GM12878 (cell line): ENCODE measurements at regions not wholly inside any gene's neighbourhood (a gene's known extent, or its start where the extent isn't known, plus 50 kb on each side); places are given as distances from the start of the nearest gene placed in this dataset.

Experiments used
- ATAC-seq: fragments of 200-7000 bp; cut with Tn5 transposase; 3 replicates; pipeline ENCODE4 v1.9.1; 2020; ENCODE audit warnings: mild to moderate bottlenecking, moderate library complexity
- BruUV-seq: library from RNA; stranded (reverse); fragments of 400-500 nt; replicated peaks from 2 replicates; lab custom pipeline; 2021; lab: Mats Ljungman, UMichigan
- CTCF ChIA-PET: fragments of 300-600 bp; sonication (Branson Sonifier 250); formaldehyde crosslinking; extraction: SDS; loops from one replicate; lab custom pipeline; 2021; ENCODE audit warnings: inconsistent platforms; lab: Yijun Ruan, JAX
- POLR2A ChIA-PET: fragments of 350-600 bp; formaldehyde crosslinking; extraction: SDS; loops from one replicate; lab custom pipeline; 2021; ENCODE audit warnings: inconsistent platforms; lab: Charles Lee
- RAD21 ChIA-PET: fragments of 300-600 bp; sonication (Branson Sonifier 250); formaldehyde crosslinking; loops from one replicate; lab custom pipeline; 2023; ENCODE audit warnings: antibody characterized with exemption; ENCODE audit not compliant: unreplicated experiment; lab: Charles Lee
- SMC1A ChIA-PET: fragments of 300-600 bp; sonication (Branson Sonifier 250); formaldehyde crosslinking; loops from one replicate; lab custom pipeline; 2023; ENCODE audit not compliant: unreplicated experiment, uncharacterized antibody; lab: Charles Lee
- DNase-seq: peaks from one replicate; pipeline ENCODE4 v3.0.0-alpha.2; 2011; ENCODE audit warnings: low read depth, low spot score
- FAIRE-seq: peaks from 3 replicates; lab custom pipeline; 2011; peaks lifted over from hg19 to GRCh38; lab: Jason Lieb, UNC
- H2AFZ ChIP-seq: 2 replicates; pipeline ENCODE4 v1.6.0; 2011; ENCODE audit warnings: low read depth, low read length, control low read depth; ENCODE audit not compliant: control insufficient read depth
- H3K27ac ChIP-seq: 2 replicates; pipeline ENCODE4 v1.5.1; 2011; ENCODE audit warnings: control low read depth; ENCODE audit not compliant: control insufficient read depth, insufficient read depth
- H3K27me3 ChIP-seq, 2 experiments: replicated peaks in 1 of 2; 2 replicates each; pipeline versions ENCODE4 v1.6.0 to v1.6.1; 2011; ENCODE audit warnings: low read length in 1 of 2; ENCODE audit not compliant: control insufficient read depth in 2 of 2, insufficient read depth in 2 of 2
- H3K36me3 ChIP-seq, 2 experiments: 2 replicates each; pipeline ENCODE4 v1.5.1; 2011; ENCODE audit warnings: low read length in 1 of 2; ENCODE audit not compliant: control insufficient read depth in 2 of 2, insufficient read depth in 2 of 2
- H3K4me1 ChIP-seq: 2 replicates; pipeline ENCODE4 v1.6.1; 2011; ENCODE audit warnings: mild to moderate bottlenecking, low read length, moderate library complexity, mixed read lengths; ENCODE audit not compliant: control insufficient read depth, insufficient read depth
- H3K4me2 ChIP-seq: 2 replicates; pipeline ENCODE4 v1.6.0; 2011; ENCODE audit warnings: control low read depth; ENCODE audit not compliant: control insufficient read depth, insufficient read depth
- H3K4me3 ChIP-seq: fragments of 200-600 bp; sonication (generic); 2 replicates; pipeline ENCODE4 v1.5.1; 2016
- H3K79me2 ChIP-seq: 2 replicates; pipeline ENCODE4 v1.6.0; 2011; ENCODE audit warnings: low read length; ENCODE audit not compliant: control insufficient read depth, insufficient read depth
- H3K9ac ChIP-seq: 2 replicates; pipeline ENCODE4 v1.8.0; 2011; ENCODE audit warnings: low read length, control low read depth, mixed read lengths; ENCODE audit not compliant: control insufficient read depth, insufficient read depth
- H3K9me3 ChIP-seq: replicated peaks from 3 replicates; pipeline ENCODE4 v1.5.1; 2011; ENCODE audit warnings: mild to moderate bottlenecking, low read length; ENCODE audit not compliant: control insufficient read depth, insufficient read depth
- H4K20me1 ChIP-seq: 2 replicates; pipeline ENCODE4 v1.6.0; 2011; ENCODE audit not compliant: control insufficient read depth, insufficient read depth
- BACH1 ChIP-seq: fragments of 450-650 bp; IDR thresholded peaks from 2 replicates; pipeline ENCODE4 v1.6.1; 2017; ENCODE audit warnings: mild to moderate bottlenecking, borderline replicate concordance
- CHD4 ChIP-seq: fragments of 200-600 bp; sonication (generic); IDR thresholded peaks from 2 replicates; pipeline ENCODE4 v1.6.1; 2016; ENCODE audit warnings: mild to moderate bottlenecking
- CREM ChIP-seq: IDR thresholded peaks from 2 replicates; pipeline ENCODE4 v1.6.1; 2014; ENCODE audit warnings: antibody characterized with exemption, low read depth
- NFXL1 ChIP-seq: fragments of 450-650 bp; IDR thresholded peaks from 2 replicates; pipeline ENCODE4 v1.6.1; 2017; ENCODE audit warnings: antibody characterized with exemption, mild to moderate bottlenecking, borderline replicate concordance
- NFYA ChIP-seq: IDR thresholded peaks from 2 replicates; pipeline ENCODE4 v1.6.1; 2011; ENCODE audit warnings: low read depth, mild to moderate bottlenecking, low read length, improper control_type of control experiment, borderline replicate concordance
- PAX5 ChIP-seq: IDR thresholded peaks from 2 replicates; pipeline ENCODE4 v1.6.1; 2011; ENCODE audit warnings: low read depth, low read length, borderline replicate concordance
- SMARCA5 ChIP-seq: fragments of 450-650 bp; IDR thresholded peaks from 2 replicates; pipeline ENCODE4 v1.6.1; 2017; ENCODE audit warnings: mild to moderate bottlenecking
- ZBED1 ChIP-seq: IDR thresholded peaks from 2 replicates; pipeline ENCODE4 v1.6.1; 2016; ENCODE audit warnings: borderline replicate concordance
- ZNF24 ChIP-seq: fragments of 450-650 bp; IDR thresholded peaks from 2 replicates; pipeline ENCODE4 v1.6.1; 2017; ENCODE audit warnings: antibody characterized with exemption, mild to moderate bottlenecking
- in situ Hi-C: fragments of 300-500 bp; cut with MboI; formaldehyde crosslinking; loops from 9 replicates; pipeline ENCODE4 v1.14.3; 2018; ENCODE audit warnings: mixed read lengths
- intact Hi-C: fragments of 100-400 bp; cut with micrococcal nuclease; formaldehyde crosslinking; loops from one replicate; pipeline ENCODE4 v1.14.2; 2022; ENCODE audit not compliant: unreplicated experiment
- TF ChIP-seq, protein P1 (sequence below): fragments of 450-650 bp; IDR thresholded peaks from 2 replicates; pipeline ENCODE4 v1.6.1; 2016; ENCODE audit warnings: mild to moderate bottlenecking, moderate library complexity, borderline replicate concordance
- TF ChIP-seq, protein P2 (sequence below): fragments of 450-650 bp; IDR thresholded peaks from 2 replicates; pipeline ENCODE4 v1.6.1; 2017; ENCODE audit warnings: mild to moderate bottlenecking, moderate library complexity
- TF ChIP-seq, protein P3 (sequence below): fragments of 450-650 bp; IDR thresholded peaks from 2 replicates; pipeline ENCODE4 v1.6.1; 2017; ENCODE audit warnings: low read depth, mild to moderate bottlenecking, moderate library complexity
- TF ChIP-seq, protein P4 (sequence below): fragments of 450-650 bp; formaldehyde crosslinking; IDR thresholded peaks from 2 replicates; pipeline ENCODE4 v1.4.0; 2020; ENCODE audit warnings: mild to moderate bottlenecking, moderate library complexity

DNA sequence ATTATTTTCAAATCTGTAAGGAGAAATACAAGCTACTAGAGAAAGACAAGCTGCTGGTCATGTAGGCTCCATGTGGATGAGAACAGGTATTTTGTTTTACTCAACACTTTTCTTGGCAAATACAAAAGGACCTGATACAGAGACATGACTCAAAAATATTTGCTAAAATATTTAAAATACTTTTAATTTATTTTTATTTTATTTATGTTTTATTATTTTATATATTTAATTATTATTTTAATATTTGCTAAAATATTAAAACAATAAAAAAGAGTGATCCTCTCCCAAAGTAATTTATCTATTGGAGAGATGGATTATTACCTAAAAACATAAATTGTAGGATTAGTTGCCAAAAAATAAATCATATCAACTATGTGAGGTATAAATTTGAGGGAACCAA is 808.9 kb upstream of the SEL1L start:
- Histone ChIP-seq H4K20me1 (no peaks in the 10 kb centered on the region), H3K9me3 (no peaks in the 10 kb centered on the region), H3K27me3 (no peaks in the 10 kb centered on the region), H3K79me2 (no peaks in the 10 kb centered on the region), H3K4me3 (no peak overlapping the region), H2AFZ (no peak overlapping the region), H3K4me2 (no peak overlapping the region), H3K27ac (no peak overlapping the region), H3K4me1 (no peaks in the 10 kb centered on the region), H3K36me3 (no peaks in the 10 kb centered on the region), H3K9ac (no peak overlapping the region)
- DNase-seq (no peak), ATAC-seq (no peak), FAIRE-seq (no peak)
- ChIA-PET SMC1A (no interaction called here), RAD21 (no interaction called here), POLR2A (no interaction called here), CTCF (interaction anchor here (0.5 kb wide), 1 partner anchor 264 kb away, joined by 3 read pairs; no protein-coding TSS in a partner anchor)
- in situ Hi-C loops (no loop called here), intact Hi-C loops (no loop called here)
- BruUV-seq, result no TSS peak
- TF ChIP-seq ZBED1 (no peak), NFXL1 (no peak), NFYA (no peak), SMARCA5 (no peak), CHD4 (no peak), BACH1 (no peak), CREM (no peak), PAX5 (no peak), ZNF24 (no peak)
- TF ChIP-seq, protein P1, sequence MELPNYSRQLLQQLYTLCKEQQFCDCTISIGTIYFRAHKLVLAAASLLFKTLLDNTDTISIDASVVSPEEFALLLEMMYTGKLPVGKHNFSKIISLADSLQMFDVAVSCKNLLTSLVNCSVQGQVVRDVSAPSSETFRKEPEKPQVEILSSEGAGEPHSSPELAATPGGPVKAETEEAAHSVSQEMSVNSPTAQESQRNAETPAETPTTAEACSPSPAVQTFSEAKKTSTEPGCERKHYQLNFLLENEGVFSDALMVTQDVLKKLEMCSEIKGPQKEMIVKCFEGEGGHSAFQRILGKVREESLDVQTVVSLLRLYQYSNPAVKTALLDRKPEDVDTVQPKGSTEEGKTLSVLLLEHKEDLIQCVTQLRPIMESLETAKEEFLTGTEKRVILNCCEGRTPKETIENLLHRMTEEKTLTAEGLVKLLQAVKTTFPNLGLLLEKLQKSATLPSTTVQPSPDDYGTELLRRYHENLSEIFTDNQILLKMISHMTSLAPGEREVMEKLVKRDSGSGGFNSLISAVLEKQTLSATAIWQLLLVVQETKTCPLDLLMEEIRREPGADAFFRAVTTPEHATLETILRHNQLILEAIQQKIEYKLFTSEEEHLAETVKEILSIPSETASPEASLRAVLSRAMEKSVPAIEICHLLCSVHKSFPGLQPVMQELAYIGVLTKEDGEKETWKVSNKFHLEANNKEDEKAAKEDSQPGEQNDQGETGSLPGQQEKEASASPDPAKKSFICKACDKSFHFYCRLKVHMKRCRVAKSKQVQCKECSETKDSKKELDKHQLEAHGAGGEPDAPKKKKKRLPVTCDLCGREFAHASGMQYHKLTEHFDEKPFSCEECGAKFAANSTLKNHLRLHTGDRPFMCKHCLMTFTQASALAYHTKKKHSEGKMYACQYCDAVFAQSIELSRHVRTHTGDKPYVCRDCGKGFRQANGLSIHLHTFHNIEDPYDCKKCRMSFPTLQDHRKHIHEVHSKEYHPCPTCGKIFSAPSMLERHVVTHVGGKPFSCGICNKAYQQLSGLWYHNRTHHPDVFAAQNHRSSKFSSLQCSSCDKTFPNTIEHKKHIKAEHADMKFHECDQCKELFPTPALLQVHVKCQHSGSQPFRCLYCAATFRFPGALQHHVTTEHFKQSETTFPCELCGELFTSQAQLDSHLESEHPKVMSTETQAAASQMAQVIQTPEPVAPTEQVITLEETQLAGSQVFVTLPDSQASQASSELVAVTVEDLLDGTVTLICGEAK, result no peak
- TF ChIP-seq, protein P2, sequence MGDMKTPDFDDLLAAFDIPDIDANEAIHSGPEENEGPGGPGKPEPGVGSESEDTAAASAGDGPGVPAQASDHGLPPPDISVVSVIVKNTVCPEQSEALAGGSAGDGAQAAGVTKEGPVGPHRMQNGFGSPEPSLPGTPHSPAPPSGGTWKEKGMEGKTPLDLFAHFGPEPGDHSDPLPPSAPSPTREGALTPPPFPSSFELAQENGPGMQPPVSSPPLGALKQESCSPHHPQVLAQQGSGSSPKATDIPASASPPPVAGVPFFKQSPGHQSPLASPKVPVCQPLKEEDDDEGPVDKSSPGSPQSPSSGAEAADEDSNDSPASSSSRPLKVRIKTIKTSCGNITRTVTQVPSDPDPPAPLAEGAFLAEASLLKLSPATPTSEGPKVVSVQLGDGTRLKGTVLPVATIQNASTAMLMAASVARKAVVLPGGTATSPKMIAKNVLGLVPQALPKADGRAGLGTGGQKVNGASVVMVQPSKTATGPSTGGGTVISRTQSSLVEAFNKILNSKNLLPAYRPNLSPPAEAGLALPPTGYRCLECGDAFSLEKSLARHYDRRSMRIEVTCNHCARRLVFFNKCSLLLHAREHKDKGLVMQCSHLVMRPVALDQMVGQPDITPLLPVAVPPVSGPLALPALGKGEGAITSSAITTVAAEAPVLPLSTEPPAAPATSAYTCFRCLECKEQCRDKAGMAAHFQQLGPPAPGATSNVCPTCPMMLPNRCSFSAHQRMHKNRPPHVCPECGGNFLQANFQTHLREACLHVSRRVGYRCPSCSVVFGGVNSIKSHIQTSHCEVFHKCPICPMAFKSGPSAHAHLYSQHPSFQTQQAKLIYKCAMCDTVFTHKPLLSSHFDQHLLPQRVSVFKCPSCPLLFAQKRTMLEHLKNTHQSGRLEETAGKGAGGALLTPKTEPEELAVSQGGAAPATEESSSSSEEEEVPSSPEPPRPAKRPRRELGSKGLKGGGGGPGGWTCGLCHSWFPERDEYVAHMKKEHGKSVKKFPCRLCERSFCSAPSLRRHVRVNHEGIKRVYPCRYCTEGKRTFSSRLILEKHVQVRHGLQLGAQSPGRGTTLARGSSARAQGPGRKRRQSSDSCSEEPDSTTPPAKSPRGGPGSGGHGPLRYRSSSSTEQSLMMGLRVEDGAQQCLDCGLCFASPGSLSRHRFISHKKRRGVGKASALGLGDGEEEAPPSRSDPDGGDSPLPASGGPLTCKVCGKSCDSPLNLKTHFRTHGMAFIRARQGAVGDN, result no peak
- TF ChIP-seq, protein P3, sequence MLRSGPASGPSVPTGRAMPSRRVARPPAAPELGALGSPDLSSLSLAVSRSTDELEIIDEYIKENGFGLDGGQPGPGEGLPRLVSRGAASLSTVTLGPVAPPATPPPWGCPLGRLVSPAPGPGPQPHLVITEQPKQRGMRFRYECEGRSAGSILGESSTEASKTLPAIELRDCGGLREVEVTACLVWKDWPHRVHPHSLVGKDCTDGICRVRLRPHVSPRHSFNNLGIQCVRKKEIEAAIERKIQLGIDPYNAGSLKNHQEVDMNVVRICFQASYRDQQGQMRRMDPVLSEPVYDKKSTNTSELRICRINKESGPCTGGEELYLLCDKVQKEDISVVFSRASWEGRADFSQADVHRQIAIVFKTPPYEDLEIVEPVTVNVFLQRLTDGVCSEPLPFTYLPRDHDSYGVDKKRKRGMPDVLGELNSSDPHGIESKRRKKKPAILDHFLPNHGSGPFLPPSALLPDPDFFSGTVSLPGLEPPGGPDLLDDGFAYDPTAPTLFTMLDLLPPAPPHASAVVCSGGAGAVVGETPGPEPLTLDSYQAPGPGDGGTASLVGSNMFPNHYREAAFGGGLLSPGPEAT, result no peak
- TF ChIP-seq, protein P4, sequence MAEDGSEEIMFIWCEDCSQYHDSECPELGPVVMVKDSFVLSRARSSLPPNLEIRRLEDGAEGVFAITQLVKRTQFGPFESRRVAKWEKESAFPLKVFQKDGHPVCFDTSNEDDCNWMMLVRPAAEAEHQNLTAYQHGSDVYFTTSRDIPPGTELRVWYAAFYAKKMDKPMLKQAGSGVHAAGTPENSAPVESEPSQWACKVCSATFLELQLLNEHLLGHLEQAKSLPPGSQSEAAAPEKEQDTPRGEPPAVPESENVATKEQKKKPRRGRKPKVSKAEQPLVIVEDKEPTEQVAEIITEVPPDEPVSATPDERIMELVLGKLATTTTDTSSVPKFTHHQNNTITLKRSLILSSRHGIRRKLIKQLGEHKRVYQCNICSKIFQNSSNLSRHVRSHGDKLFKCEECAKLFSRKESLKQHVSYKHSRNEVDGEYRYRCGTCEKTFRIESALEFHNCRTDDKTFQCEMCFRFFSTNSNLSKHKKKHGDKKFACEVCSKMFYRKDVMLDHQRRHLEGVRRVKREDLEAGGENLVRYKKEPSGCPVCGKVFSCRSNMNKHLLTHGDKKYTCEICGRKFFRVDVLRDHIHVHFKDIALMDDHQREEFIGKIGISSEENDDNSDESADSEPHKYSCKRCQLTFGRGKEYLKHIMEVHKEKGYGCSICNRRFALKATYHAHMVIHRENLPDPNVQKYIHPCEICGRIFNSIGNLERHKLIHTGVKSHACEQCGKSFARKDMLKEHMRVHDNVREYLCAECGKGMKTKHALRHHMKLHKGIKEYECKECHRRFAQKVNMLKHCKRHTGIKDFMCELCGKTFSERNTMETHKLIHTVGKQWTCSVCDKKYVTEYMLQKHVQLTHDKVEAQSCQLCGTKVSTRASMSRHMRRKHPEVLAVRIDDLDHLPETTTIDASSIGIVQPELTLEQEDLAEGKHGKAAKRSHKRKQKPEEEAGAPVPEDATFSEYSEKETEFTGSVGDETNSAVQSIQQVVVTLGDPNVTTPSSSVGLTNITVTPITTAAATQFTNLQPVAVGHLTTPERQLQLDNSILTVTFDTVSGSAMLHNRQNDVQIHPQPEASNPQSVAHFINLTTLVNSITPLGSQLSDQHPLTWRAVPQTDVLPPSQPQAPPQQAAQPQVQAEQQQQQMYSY (CRISPR knock-in tag), result no peak
